Kidney epithelial cell (primary cell): ENCODE measurements at regions not wholly inside any gene's neighbourhood (a gene's known extent, or its start where the extent isn't known, plus 50 kb on each side); places are given as distances from the start of the nearest gene placed in this dataset.
A peak's percentile ranks its signal among the peaks of the same experiment; 100 is the strongest.

ENCODE experiments used
- DNase-seq: peaks from one replicate; pipeline ENCODE4 v3.0.0-alpha.2; 2010; ENCODE audit warnings: low read depth
- H3K27me3 ChIP-seq: 2 replicates; pipeline ENCODE4 v1.6.0; 2011; ENCODE audit warnings: low read length; ENCODE audit not compliant: control insufficient read depth, insufficient read depth
- H3K36me3 ChIP-seq: 2 replicates; pipeline ENCODE4 v1.5.1; 2011; ENCODE audit warnings: low read length; ENCODE audit not compliant: control insufficient read depth, insufficient read depth
- H3K4me3 ChIP-seq: 2 replicates; pipeline ENCODE4 v1.5.1; 2011; ENCODE audit warnings: low read depth, mild to moderate bottlenecking, control low read depth, low read length
- CTCF ChIP-seq: IDR thresholded peaks from 2 replicates; pipeline ENCODE4 v1.5.1; 2011; ENCODE audit warnings: mild to moderate bottlenecking, moderate library complexity, low read length, control low read depth, inconsistent platforms; ENCODE audit not compliant: insufficient read depth, poor library complexity, severe bottlenecking

- Histone ChIP-seq H3K4me3 (no peak overlapping the region), H3K27me3 (no peaks in the 10 kb centered on the region), H3K36me3 (no peaks in the 10 kb centered on the region)
- peak; percentile 14 for DNase-seq
- TF ChIP-seq CTCF = no peak
These were observed 357.2 kb downstream of the TMEM135 start for GRCh38 chr11:87394924-87395323.

- TF ChIP-seq CTCF = no peak
- no peak for DNase-seq
- H3K27me3 ChIP-seq = no peaks in the 10 kb centered on the region
- H3K4me3 ChIP-seq = no peak overlapping the region
- no peaks in the 10 kb centered on the region for H3K36me3 ChIP-seq
These were observed 354.9 kb downstream of the TMEM135 start for GRCh38 chr11:87392665-87393064.

- no peak for DNase-seq
- Histone ChIP-seq H3K27me3 (no peaks in the 10 kb centered on the region), H3K4me3 (no peak overlapping the region), H3K36me3 (no peaks in the 10 kb centered on the region)
- no peak for TF ChIP-seq CTCF
These were observed 353.8 kb downstream of the TMEM135 start for GRCh38 chr11:87391496-87391895.

GRCh38 chr11:87384078-87384729 lies 346.5 kb downstream of the TMEM135 start:
- no peak for TF ChIP-seq CTCF

GRCh38 chr11:87374038-87374807 lies 336.5 kb downstream of the TMEM135 start:
- no peaks in the 10 kb centered on the region for H3K36me3 ChIP-seq
- no peak for DNase-seq
- TF ChIP-seq CTCF = no peak
- no peaks in the 10 kb centered on the region for H3K27me3 ChIP-seq
- no peak overlapping the region for H3K4me3 ChIP-seq

More at GRCh38 chr11:87384078-87384729, 346.5 kb downstream of the TMEM135 start:
- no peaks in the 10 kb centered on the region for H3K27me3 ChIP-seq
- no peak overlapping the region for H3K4me3 ChIP-seq
- DNase-seq = no peak
- no peaks in the 10 kb centered on the region for H3K36me3 ChIP-seq
